GM18867 (cell line): ENCODE measurements at regions not wholly inside any gene's neighbourhood (a gene's known extent, or its start where the extent isn't known, plus 50 kb on each side); places are given as distances from the start of the nearest gene placed in this dataset.
A peak's percentile ranks its signal among the peaks of the same experiment; 100 is the strongest.

Source experiments
- ATAC-seq: cut with Tn5 transposase; IDR thresholded peaks from one replicate; pipeline ENCODE4 v1.9.1; 2021; ENCODE audit warnings: mild to moderate bottlenecking, moderate library complexity; ENCODE audit not compliant: unreplicated experiment

DNA sequence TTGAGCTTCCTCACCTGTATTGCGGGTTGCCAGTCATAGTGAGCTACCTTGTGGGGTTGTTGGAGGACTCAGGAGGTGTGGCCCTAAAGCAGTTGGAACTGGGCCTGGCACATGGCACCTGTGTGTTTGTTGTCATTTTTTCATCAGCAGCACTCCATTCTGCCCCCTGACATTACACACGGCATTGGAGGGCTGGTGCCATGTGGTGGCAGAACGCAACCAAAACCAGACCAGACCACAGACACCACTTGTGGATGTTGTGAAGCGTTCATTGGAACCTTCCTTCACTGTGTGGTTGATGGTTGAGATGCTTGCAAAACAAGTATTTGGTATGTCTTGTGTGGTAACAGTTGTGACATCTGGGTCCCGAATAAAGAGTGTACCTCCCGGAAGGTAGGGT is 113.2 kb upstream of the ERCC6L2 start:
- ATAC-seq: peak; percentile 73

- ATAC-seq: no peak
Observed at GRCh38 chr9:95760791-95761190, 114.7 kb upstream of the ERCC6L2 start.

DNA sequence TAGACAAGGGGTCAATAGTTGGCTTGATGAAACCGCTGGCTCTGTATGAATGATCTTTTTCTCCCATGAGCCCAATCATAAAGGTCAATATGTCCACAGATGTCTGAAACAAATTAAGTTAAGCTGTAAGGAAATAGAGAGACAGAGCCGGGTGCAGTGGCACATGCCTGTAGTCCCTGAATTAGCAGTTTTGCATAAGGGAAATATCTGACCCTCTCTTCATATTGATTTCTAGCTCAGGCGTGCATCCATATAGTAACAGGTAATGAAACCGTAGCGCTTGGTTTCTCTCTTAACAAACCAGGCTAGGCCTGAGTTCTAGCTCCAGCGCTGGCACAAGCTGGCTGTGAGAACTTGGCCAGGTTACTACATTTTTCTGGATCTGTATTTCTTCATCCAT is 118.1 kb upstream of the ERCC6L2 start:
- no peak for ATAC-seq

- no peak for ATAC-seq
Observed at GRCh38 chr9:95756986-95757385, 118.5 kb upstream of the ERCC6L2 start.

- ATAC-seq: no peak
Observed at GRCh38 chr9:95756101-95756500, 119.4 kb upstream of the ERCC6L2 start.

DNA sequence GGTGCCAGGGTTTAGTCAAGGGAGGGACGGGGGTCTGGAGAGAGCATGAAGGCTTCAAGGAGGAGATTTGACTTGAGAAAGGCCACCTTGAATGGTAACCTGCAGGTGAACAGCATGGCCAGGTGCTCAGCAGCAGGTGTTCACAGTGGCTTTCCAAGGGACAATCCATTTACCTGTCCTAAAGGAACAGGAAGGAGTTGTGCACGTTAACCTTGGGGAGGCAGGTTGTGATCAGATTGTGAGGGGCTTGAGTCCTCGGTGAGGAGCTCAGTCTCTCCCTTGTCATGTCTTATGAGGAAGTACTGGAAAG is 120.1 kb upstream of the ERCC6L2 start:
- ATAC-seq: no peak

GRCh38 chr9:95754533-95755420 is 120.7 kb upstream of the ERCC6L2 start:
- no peak for ATAC-seq

DNA sequence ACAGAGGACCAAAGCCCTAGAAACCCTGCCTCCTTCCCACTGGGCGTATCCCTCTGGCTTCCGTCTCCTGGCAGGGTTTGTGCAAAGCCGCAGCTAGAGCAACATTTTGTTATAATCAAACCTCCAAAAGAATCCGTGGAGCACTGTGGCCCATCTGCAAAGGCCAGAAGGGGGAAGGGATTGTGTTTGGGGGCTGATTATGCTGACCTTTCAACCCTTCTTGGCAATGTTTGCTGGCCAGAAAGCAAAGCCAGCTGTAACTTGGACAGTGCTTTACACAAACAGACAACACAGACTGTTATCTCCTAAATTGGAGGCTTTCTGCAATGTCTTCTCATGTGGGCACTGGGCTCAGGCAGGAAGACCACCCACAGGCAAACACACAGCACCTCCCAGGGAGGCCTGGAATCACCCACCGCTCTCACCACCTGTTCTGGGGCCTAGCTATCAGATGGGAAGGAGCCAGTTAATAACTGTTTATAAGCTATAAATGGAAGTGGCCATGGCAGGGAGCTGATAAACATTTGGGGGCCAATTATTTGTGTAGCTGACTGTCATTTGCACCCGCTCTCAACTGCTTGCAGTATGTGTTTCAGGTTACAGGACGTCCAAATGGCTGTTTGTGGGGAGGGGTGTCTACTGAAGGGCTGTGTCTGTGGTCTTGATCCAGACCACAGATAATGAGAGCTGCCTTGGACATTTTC is 121.6 kb upstream of the ERCC6L2 start:
- no peak for ATAC-seq

GRCh38 chr9:95752129-95752731 is 123.3 kb upstream of the ERCC6L2 start:
- ATAC-seq: no peak

DNA sequence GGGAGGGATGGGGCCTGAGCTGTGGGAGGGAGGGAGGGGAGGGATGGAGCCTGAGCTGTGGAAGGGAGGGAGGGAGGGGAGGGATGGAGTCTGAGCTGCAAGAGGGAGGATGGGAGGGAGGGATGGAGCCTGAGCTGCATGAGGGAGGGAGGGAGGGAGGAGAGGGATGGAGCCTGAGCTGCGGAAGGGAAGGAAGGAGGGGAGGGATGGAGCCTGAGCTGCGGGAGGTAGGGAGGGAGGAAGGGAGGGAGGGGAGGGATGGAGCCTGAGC is 124.0 kb upstream of the ERCC6L2 start:
- ATAC-seq: no peak

DNA sequence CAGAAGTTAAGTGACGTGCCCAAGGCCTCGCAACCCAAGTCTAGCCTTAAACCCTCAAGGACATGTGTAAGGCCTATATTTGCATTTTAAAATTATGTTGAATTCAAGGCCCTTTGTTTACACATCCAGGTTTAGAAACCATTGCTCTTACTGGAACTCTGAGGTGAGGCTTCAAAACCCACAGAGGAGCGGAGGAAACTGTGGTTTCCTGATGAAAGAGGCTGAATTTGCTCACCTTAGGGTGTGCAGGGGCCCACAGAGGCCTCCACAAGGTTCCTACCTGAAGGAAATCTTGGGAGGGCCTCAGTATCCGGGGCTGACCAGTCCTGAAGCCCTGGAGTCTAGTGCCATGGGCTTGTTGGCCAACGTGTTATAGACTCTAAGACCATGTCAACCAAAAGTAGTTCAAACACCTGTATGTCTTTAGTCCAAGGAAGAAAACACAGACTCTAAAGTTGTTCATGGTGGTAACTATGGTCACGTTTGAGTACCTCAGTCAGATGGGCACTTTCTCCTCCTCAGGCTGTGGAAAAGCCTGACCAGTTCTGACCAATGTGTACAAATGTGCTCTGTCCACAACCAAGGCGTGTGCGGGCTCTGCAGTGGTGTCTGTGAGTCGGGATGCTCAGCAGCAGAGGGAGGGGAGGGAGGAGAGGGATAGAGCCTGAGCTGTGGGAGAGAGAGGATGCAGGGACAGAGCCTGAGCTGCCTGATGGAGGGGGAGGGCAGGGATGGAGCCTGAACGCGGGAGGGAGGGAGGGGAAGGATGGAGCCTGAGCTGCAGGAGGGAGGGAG is 124.6 kb upstream of the ERCC6L2 start:
- no peak for ATAC-seq

- no peak for ATAC-seq
Observed at GRCh38 chr9:95749493-95749892, 126.0 kb upstream of the ERCC6L2 start.

- no peak for ATAC-seq
Observed at GRCh38 chr9:95746408-95747180, 128.9 kb upstream of the ERCC6L2 start.

GRCh38 chr9:95742821-95743220 is 132.7 kb upstream of the ERCC6L2 start:
- ATAC-seq: no peak

DNA sequence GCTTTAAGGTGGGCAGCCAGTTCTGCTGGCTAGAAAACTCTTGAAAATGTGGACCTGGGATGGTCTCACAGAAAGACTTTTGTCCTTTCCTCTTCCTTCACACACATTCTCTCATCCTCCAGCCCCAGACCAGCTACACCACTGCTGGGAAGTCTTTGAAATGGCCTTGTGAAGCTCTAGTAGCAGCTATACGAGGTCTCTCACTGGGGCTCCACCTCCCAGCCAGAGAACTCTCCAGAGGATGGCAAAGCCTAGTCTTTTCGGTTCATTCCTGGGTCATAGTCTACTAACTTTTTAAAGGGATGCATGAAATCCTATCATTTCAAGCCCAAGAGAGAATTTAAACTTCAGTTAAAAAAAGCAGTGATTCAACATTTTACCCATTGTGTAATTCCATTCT is 133.9 kb upstream of the ERCC6L2 start:
- no peak for ATAC-seq

DNA sequence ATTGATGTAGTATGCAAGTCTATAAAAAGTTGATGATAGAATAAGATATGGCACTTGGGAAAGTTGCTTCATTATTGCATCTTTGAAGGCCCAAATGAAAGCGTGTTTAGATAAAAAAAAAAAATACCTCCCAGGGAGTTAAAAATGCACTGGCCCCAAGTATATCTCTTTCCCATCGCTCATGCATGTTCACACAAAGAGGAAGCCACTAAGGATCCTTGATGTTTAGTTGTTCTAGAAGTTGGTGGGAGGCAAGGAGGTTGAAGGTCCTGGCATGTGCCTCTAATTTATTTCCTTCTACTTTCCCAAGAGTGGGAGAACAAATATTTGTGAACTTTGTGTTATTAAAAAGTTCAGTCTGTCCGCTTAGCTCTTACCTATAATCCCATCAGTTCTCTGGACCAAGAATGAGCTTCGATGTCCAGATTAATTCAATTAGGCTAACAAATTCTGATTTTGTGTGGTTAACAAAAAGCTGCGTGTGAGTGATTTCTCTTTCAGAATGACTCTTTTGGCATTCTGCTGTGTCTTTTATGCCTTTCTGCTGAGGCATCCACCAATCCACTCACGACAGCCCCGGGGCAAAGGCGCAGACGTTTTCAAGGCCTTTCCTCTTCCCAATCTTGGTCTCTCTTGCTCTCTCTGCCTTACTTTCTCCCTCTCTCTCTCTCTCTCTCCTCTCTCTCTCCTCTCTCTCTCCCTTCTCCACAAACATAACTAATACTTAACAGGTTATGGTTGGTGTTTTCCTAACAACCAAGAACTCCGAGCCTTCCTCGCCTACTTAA is 135.1 kb upstream of the ERCC6L2 start:
- ATAC-seq: no peak

DNA sequence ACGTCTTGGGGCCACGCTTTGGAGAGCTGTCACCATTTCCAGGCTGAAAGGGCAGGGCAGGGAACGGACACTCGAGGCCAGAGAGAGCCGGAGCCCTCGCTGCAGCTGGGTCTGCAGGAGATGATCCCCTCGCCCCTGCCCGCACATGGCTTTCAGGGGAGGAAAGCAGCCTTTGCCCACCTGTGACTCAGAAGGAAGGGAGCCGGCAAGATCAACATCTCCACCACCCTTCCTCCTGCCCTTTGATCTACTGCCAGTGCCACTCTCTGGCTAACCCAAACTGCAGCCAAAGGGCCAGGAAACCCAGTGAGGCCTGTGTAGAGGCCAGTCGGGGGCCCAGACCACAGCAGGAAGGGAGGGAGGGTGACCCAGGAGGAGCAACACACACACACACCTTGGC is 137.1 kb upstream of the ERCC6L2 start:
- no peak for ATAC-seq

- ATAC-seq: no peak
Observed at GRCh38 chr9:95736891-95737522, 138.5 kb upstream of the ERCC6L2 start.

- ATAC-seq: no peak
Observed at GRCh38 chr9:95736370-95736769, 139.1 kb upstream of the ERCC6L2 start.

DNA sequence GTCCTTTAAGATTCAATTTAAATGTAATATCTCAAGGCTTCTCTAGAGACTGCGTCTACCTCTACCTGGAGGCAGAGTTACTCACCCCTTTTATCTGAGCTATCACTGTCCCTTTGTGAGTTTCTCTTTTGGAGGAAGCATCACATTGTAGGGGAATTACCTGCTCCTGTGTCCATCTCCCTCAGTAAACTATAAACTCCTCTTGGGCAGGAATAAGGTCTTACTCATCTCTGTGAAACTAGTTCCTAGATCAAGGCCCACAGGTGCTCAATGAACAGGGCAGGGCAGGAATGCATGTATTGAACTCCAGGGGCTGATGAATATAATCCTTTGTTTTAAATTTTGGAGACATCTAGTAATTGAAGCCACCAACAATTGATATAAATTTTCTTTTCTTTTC is 139.8 kb upstream of the ERCC6L2 start:
- no peak for ATAC-seq
